ENCODE measurements at regions not wholly inside any gene's neighbourhood (a gene's known extent, or its start where the extent isn't known, plus 50 kb on each side); places are given as distances from the start of the nearest gene placed in this dataset.

DNA sequence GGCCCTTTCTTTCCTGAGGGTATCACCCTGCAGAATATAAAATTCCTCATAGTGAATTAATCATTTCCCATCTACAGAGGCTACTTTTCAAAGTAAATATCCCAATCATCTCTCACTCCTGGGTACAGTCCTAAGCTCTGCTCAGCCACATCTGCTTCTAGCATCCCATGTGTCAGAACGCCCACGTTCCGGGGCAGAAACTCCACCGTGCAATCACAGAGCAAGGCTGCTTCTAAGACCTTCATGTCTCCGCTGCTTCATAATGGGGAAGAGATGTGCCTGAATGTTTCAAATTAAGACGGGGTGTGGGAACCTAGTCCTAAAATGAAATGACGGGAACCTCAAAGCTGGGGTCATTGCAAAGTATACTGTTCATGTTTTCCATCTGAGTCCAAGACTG lies 208.8 kb upstream of the GMDS start:
- DNase-seq: no peak

DNA sequence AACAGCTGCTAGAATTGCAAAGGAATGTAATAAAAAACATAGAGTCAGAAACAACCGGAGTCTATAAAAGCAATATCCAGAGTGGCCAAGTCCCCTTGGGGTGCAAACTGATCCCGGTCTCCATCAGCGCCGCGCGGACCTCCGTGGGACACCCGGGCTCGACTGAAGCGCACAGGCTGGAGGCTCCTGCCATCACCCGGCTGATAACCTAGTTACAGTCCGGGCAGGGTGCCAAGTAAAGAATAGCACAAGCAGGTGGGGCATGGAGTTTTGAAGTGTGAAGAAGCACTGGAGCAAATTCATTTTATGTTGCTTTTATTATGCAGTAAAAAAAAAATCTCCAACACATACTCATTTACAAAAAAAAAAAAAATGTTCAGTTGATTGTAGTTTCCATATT lies 205.1 kb upstream of the GMDS start:
- DNase-seq: no peak

DNA sequence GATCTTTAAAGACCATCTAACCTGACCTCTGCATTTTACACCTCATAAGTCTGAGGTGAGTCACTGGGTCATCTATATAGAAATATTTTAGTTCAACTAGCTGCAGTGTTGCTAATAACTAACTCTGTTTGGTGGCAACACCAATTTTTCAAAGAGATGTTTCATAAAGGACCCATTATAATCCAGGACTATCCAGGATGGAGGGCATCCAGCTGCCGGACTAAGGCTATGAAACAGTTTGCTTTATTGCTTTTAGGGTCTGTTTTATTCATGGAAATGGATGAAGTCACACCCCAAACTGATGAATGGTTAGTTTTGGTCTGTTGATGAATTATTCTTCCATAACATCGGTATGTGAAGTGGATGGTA lies 204.2 kb upstream of the GMDS start:
- no peak for DNase-seq

DNA sequence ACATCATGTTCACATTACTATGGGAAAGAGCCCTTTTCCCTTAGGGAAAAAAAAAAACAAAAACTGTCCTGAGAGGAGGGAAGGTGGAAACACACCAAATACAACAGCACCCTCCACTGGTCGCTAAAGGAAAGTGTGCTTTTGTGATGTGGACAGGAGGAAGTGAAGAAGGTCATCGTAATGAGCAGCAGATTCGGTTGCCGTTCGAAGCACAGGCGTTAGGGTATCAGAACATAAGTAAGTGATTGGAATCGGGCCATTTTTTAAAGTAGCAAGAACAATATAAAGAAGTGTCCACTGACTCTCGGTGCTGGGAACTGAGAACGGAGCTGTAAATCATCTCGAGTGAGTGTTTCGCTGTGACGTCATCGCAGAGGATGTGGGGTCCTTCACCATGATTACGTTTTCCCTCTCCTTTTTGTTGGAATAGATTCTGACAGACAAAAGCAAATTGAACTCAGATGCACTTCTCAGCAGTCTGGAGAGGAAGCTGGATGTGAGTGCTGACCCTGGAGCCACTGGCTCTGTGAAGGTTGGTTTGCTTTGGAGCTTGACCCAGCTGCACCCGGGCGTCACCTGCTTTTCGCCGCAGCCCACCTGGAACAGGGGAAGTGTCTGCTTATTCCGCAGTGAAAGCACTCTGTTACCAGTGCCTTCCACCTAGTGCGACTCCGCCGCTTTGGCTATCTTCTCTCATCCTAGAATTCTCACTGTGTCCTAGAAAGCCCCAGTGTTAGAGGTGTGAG lies 203.6 kb upstream of the GMDS start:
- no peak for DNase-seq

DNA sequence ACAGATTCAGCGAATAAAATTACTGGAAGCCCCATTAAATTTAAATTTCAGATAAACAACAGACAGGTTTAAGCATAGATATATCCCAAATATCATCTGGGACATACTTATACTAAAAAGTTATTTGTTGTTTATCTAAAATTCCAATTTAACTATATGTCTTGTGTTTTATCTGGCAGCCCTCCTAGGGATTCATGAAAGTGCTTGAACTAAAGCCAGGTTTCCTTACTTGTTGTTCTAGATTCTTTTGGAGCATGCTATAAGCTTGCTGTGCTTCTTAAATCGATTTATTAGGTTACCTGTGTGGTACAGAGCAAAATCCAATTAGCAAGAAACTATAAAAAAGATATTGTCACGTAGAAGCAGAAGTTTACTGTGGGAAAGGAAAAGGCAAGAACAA lies 202.5 kb upstream of the GMDS start:
- DNase-seq: no peak

DNA sequence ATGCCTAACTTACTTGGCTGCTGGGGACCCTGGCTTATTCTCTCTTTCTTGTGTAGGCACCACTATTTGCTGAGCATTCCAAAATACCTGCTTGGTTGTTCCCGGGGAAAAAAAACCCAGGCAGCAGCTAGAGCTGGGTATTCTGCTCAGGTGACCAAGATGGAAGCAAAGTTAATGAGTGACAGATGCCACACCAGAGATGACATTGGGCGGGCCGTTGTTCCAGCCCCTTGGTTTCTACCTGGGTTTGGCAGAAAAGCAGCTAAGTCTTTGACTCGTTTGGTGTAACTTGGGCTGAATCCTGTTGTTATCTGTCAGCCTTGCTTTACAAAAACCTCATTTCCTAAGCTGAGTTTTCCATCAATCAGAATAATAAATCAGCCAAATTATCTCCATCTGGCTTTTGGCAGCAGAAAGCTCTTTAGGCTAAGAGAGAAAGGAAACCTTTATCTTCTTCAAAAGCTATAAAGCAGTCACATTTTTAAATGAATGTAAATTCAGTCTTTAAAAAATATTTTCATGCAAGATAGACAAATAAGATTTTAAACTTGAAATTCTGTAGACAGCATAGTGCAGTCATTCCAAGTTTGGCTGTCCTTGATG lies 202.0 kb upstream of the GMDS start:
- DNase-seq: no peak

DNA sequence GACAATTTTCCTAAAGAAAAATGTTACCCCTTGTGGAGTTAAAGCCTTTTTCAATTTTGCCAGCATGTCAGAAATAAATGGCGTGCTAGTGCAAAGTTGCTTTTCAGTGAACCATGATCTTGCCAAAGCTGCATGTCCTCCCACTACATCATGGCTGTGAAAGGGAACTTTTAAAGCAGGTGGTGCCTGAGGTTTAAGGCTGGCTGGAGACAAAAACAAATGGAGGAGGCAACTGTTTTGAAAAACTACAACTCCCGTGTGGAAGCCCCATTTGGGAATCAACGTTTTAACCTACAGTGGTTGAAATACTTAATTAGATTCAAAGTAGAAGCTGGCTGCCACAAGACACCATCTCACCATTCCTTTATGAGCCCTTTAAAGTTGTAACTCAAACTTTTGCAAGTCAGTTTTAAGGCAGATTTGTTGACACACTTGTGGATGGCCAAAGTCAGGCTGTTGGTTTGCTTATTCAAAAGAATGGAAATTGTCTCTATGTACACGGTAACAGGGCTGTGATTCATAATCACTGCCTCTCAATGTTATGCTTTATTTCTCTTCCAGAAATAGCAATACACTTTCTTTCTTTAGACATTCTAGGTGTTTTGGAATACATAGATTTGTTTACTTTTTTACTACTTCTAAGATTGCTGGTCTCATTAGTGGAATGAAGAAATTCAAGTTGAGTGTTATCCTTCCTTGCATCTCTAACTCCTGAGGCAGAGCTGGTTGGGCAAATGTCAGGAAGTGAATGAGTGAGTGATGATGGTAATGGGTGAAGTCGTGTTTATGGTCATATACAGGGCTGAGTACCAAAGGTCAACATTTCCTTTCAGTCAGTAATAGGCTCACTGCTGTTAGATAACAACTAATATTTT lies 196.4 kb upstream of the GMDS start:
- no peak for DNase-seq

DNA sequence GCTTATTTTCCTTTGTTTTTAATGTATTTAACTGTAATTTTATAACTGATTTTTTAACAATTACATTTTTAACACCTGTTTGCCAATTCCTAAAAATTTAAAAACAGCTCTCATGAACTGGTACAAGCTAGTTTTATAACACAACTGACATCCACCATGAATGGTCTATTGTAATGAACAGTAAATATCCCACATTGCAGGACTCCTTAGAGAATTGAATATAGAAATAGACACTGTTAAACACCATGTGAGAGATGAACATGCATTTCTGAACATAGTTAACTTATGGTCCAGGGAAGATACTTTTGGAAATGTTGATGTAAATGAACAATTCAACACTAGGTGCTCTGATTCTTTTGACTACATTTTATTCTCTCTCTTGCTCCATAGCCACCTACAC lies 195.1 kb upstream of the GMDS start:
- DNase-seq: no peak

DNA sequence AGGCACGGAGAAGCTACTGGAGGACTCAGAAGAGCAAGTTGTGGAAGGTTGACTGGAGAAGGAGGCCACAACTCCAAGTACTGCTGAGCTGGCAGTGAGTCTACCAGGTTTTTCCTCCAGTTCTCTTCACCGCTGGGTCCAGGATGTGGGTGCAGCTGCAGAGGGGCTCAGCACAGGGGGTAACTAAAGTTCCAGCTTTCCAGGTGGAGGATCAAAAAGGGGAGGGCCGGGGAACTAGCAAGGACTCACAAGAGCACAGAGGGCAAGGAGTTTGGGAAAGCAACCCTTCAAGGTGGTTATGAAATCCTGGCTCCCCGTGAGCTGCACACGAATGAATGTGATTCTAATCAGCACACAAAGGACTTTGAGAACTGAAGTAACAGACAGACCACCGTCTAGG lies 194.2 kb upstream of the GMDS start:
- DNase-seq: no peak

DNA sequence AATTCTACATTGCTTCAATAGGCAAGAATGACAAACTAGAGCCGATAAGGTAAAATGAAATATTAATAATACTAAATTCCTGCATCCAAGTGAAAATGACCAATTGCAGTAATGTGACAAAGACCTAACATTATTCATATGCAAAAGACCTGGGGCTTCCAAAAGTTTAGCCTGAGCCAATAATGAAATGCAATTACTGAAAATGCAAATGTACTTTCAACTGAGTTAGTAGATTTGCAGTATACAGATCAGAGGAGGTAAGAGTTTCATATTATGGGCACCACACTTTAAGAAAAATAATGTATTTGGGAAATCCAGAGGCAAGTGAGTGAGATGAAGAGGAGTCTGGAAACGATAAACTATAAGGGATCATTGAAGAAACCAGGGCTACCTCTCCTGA lies 193.7 kb upstream of the GMDS start:
- DNase-seq: no peak

DNA sequence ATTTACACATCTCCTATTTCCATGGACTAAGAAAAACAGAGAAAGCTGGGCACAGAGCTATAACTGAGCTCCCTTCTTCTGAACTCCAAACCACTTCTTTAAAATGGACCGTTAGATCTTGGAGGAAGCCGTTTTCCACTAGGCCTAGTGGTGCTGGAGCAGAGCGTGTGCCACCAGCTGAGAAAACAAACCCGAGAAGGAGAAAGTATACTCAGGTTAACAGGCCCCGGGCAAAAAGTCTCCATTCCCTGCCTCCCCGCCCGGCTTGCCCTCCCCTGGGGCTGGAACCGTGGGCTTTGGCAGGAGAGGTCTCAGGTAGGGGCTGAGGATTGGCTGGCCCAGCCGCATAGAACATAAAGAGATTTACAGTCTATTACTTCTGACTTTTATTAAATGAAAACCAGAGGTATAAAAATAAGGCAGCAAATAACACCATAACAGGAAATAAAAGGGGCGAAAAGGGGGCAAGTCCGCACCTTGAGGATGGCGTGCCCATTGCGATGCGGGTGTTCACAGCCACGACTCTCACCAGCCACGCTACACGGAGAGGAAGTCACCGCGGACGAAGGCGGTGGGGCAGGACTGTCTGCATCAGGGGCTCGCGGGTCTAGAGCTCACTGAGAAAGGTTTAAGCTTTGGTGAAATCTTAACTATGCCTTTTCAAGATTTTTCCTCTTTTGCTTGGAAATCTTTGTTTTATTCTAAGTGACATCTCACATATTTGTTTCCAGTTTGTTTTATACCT lies 191.2 kb upstream of the GMDS start:
- DNase-seq: no peak

DNA sequence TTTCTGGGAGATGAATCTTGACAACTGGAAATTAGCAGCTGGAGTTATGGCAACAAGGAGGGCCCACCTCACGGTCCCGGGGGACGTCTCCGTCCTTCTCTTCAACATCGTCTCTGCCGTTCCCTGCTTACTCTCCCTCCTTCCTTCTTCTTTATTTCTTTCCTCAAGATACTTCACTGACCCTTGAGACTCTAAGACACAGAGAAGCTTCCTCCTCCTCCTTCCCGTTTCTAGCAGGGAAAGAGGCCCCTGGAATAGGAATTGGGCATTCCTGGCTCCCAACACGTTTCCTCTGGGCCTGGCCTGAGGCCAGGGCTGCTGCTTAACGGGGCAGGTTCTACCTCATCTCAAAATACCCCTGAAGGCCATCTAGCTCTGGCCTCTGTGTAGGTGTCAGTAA lies 189.9 kb upstream of the GMDS start:
- DNase-seq: no peak

DNA sequence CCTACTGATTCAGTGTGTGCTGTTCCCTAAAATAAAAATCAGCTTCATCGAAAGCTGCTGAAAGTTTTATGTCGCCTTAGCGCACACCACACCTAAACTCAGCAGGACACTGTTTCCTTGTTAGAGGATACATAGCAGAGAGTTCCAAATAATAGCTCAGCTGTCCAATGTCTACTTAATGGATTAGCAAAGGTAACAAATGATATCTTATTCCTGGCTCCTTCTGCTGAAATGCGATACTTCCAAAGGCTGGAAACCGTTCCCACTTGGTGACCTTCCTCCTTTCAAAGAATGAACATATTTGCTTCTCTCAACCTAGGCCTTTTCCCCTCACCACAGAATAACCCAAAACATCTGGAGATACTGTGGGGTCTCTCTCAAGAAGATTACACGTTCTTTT lies 189.5 kb upstream of the GMDS start:
- DNase-seq: no peak

DNA sequence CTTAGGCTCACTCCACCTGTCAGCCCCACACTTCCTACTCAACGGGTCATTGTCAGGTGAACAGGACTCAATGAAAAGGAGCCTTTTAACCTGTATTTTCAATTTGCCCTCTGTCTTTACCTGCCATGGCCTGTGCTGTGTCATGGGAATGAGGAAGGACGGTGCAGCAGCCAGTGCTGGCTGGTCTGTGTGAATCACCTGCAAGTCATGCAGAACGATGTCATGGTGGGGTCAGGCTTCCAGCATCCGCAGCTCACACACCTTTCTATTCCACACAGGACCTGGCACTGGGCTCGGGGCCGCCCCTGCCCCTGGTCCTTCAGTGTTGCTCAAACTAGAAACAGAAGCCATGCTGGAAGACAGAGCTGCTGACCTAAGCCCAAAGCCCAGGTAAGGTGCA lies 188.7 kb upstream of the GMDS start:
- DNase-seq: no peak

DNA sequence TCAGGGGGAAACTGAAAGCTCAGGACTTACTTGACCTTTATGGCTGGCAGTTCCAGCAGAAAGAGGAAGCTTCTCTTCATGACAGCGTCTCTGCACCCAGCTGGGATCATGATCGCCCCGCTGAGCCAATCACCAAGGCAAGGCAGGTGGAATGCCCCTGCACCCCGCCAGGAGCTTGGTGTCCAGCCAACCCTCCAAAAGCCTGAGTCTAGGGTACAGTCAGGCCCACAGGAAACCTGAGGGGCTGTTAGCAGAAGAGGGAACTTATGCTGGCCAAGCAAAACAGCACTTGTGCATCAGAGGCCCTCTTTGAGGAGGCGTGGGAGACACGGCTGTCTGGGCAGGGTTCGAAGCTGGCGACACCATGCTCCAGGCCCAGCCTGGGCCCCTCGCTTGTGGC lies 188.3 kb upstream of the GMDS start:
- DNase-seq: no peak

DNA sequence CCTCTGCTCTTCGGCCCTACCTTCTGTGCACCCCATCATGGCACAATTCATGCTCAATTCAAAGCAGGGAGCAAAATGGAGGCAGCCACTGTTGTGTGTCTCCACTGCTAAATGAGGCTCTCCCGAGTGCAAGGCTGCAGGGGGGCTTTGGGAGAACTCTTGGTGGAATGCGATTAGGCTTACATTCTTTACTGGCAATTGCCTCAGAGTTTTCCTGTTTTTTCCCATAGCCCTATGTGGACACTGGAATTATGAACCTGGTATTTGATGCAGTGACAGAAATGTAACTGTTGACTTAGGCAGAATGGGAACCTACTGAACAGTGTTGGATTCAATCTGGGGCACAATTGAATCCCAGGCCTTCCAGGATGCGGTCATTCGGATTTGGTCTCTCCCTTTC lies 187.9 kb upstream of the GMDS start:
- no peak for DNase-seq

DNA sequence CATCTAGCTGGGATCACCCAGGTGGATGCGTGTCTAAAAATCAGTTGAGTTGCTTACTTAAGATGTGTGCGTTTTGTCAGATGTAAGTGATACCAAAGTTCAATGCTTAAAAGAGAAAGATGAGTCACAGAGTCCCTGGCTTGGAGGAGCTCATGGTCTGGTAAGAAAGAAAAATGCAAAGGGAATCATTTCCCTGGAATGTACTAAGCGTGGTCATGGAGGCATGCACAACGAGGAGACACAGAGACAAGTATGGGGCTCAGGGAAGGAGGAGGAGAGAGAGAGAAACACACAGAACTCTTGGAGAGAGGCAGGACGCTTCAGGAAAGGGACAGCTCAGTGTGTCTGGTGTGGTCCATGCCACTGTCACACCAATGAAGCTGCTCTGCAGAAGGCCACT lies 186.9 kb upstream of the GMDS start:
- DNase-seq: no peak

DNA sequence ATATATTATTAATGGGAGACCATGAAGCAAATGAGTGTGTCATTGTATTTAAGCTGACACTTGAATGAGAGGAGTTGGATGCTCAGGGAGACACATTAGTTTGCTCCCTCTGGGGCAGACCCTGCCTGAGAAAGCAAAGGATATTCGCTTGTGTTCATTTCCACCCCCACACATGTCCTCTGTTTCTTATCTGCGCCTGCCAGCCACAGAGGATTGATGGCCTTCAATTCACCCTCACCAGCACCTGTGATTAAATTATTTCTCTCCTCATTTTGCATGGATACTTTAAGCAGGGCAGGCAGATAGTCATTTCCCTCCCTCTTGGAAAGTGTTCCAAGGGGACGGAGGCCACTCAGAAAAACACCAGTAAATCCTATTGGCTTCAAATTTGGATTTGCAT lies 185.2 kb upstream of the GMDS start:
- DNase-seq: no peak

DNA sequence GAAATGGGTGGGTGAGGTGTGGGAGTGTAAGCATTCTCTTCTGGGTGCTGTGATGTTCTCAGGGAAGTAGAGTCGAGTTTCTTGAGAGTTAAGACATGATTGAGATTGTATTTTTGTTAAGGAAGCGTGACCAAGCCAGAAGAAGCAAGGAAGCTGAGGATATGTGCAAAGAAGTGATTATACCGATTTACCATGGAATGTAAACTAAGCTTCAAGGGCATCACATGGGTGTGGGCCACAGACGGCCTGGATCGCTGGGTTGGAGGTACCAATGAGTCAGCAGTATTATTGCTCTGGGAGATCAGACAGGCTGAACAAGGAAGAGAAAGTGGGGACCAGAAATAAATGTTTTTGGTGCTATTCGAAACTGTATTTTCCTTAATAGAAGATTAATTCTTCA lies 184.1 kb upstream of the GMDS start:
- DNase-seq: no peak

DNA sequence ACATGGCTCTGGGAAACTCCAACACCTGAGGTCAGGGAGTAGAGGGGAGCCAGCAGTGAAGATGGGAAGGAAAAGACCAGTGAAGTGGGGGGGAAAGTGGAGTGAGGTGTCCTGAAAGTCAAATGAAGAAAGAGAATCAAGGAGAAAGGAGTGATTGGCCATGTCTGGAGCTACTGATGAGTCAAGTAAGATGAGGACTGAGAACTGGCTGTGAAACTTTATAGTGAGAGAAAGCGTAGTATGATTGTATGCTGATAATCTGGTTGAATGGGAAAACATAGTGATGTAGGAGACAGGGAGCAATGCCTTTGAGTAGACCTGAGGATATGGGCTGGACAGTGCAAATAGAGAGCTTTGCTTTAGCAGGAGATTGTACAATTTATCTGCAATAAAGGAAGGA lies 183.6 kb upstream of the GMDS start:
- no peak for DNase-seq

DNA sequence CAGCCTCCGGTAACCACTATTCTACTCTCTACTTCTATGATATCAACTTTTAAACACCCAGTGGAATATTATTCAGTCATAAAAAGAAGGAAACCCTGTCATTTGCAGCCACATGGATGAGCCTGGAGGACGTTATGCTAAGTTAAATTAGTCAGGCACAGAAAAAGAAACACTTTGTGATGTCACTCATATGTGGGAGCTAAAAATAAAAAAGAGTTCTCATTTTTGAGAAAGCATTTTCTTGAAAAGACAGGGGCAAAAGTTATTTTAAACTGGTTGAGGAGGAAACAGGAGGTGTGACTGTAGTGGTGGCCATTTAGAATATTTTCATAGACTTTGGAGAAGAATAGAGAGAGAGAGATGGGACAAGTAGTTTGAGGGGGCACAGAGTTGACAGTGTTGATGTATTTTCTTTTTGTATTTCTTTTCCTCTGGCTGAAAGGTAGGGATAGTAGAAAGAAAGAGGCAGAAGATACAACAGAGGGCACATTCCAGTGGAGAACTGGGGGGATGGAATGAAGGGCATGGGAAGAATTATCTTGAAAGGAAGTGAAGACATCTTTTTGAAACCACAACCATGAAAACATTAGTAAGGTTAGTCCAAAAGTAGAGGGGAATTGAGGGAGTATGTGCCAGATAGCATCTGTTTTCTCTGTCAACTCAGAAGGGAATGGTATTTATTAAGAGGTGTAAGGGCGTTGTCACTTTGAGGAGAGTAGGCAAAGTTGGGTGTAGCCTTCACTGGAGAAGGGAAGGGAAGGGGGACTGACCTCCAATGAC lies 181.3 kb upstream of the GMDS start:
- no peak for DNase-seq

DNA sequence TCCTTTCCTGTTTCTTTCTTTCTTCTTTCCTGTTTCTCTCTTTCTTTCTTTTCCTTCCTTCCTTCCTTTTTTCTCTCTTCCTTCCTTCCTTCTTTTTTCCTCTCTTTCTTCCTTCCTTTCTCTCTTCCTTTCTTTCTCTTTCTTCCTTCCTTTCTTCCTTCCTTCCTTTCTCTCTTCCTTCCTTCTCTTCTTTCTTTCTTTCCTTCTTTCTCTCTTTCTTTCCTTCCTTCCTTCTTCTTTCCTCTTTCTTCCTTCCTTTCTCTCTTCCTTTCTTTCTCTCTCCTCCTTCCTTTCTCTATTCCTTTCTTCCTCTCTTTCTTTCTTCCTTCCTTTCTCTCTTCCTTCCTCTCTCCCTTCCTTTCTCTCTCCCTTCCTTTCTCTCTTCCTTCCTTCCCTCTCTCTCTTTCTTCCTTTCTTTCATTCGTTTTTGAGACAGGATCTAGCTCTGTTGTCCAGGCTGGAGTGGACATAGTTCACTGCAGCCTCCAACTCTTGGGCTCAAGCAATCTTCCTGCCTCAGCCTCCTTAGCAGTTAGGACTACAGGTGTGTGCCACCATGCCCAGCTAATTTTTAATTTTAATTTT lies 170.8 kb upstream of the GMDS start:
- DNase-seq: no peak
